Sigmoid colon (tissue), 4 donors: ENCODE measurements at regions not wholly inside any gene's neighbourhood (a gene's known extent, or its start where the extent isn't known, plus 50 kb on each side); places are given as distances from the start of the nearest gene placed in this dataset.

Source experiments
- CTCF ChIP-seq, 4 experiments: fragments of 450-650 bp in 3 of 4; fragments of 200-600 bp in 1 of 4; IDR thresholded peaks; one replicate each; pipeline ENCODE4 v1.5.1; 2016 to 2019; ENCODE audit warnings: antibody characterized with exemption in 4 of 4, mild to moderate bottlenecking in 3 of 4, moderate library complexity in 2 of 4
- POLR2A ChIP-seq, 2 donors: fragments of 450-650 bp; IDR thresholded peaks; one replicate each; pipeline ENCODE4 v1.6.1; 2016; ENCODE audit warnings: antibody characterized with exemption in 2 of 2, mild to moderate bottlenecking in 2 of 2, moderate library complexity in 2 of 2
- POLR2AphosphoS5 ChIP-seq, 4 donors: sonication (generic); formaldehyde crosslinking; IDR thresholded peaks; one replicate each; pipeline ENCODE4 v1.6.1; 2017; ENCODE audit warnings: antibody characterized with exemption in 4 of 4

GRCh38 chr3:21055015-21055414 lies 696.0 kb downstream of the ZNF385D start:
- TF ChIP-seq POLR2A (IDR thresholded peaks at IDR 0.05) (no peak), CTCF (IDR thresholded peaks at IDR 0.05) (no peak), POLR2AphosphoS5 (IDR thresholded peaks at IDR 0.05) (no peak)
